Stimulated activated CD8-positive, alpha-beta memory T cell treated with anti-CD3 and anti-CD28 coated beads, Interleukin-4, amount 100 ng/mL, for 1 hour (primary cell): ENCODE measurements at regions not wholly inside any gene's neighbourhood (a gene's known extent, or its start where the extent isn't known, plus 50 kb on each side); places are given as distances from the start of the nearest gene placed in this dataset.
"Not testable (repeated sequence)": the region's sequence is repeated elsewhere in the genome, so short reads cannot be mapped to it uniquely, and the experiment has no call there.

Source experiments
- DNase-seq, 2 donors: peaks; one replicate each; pipeline ENCODE4 v3.0.0-alpha.2; 2020; ENCODE audit warnings: low read depth in 2 of 2, low spot score in 1 of 2

GRCh38 chr15:84152381-84152979 lies 83.1 kb upstream of the GOLGA6L4 start:
- DNase-seq, result not testable (repeated sequence)

- DNase-seq, result not testable (repeated sequence)
These were observed 81.9 kb upstream of the GOLGA6L4 start for GRCh38 chr15:84153655-84154140.

GRCh38 chr15:84154314-84154713 lies 81.3 kb upstream of the GOLGA6L4 start:
- not testable (repeated sequence) for DNase-seq

GRCh38 chr15:84154787-84155186 lies 80.8 kb upstream of the GOLGA6L4 start:
- DNase-seq, result not testable (repeated sequence)

- DNase-seq, result not testable (repeated sequence)
These were observed 79.6 kb upstream of the GOLGA6L4 start for GRCh38 chr15:84155792-84156587.

- DNase-seq, result not testable (repeated sequence)
These were observed 79.1 kb upstream of the GOLGA6L4 start for GRCh38 chr15:84156588-84156840.

GRCh38 chr15:84157056-84157632 lies 78.4 kb upstream of the GOLGA6L4 start:
- DNase-seq, result not testable (repeated sequence)

GRCh38 chr15:84157857-84158256 lies 77.7 kb upstream of the GOLGA6L4 start:
- not testable (repeated sequence) for DNase-seq

- not testable (repeated sequence) for DNase-seq
These were observed 76.0 kb upstream of the GOLGA6L4 start for GRCh38 chr15:84159346-84160269.

GRCh38 chr15:84164423-84165292 lies 70.9 kb upstream of the GOLGA6L4 start:
- DNase-seq, result not testable (repeated sequence)

- not testable (repeated sequence) for DNase-seq
These were observed 65.5 kb upstream of the GOLGA6L4 start for GRCh38 chr15:84170029-84170428.

- not testable (repeated sequence) for DNase-seq
These were observed 62.4 kb upstream of the GOLGA6L4 start for GRCh38 chr15:84173231-84173610.
